GM23338 (cell line): ENCODE measurements at regions not wholly inside any gene's neighbourhood (a gene's known extent, or its start where the extent isn't known, plus 50 kb on each side); places are given as distances from the start of the nearest gene placed in this dataset.

Experiments
- ATAC-seq: fragments of 200-7000 bp; cut with Tn5 transposase; 3 replicates; pipeline ENCODE4 v1.9.1; 2020
- DNase-seq: peaks from one replicate; pipeline ENCODE4 v3.0.0-alpha.2; 2015; ENCODE audit warnings: low spot score
- H2AFZ ChIP-seq: fragments of 200-600 bp; sonication (generic); 2 replicates; pipeline ENCODE4 v1.8.0; 2016; ENCODE audit warnings: antibody characterized with exemption, mild to moderate bottlenecking, moderate library complexity
- H3F3A ChIP-seq: fragments of 200-600 bp; sonication (generic); replicated peaks from 2 replicates; pipeline ENCODE4 v1.8.0; 2017; ENCODE audit warnings: antibody characterized with exemption, mixed run types, low read depth
- H3K27ac ChIP-seq: fragments of 200-600 bp; sonication (generic); 2 replicates; pipeline ENCODE4 v1.6.1; 2016; ENCODE audit warnings: low read depth
- H3K27me3 ChIP-seq: fragments of 200-600 bp; sonication (generic); 2 replicates; pipeline ENCODE4 v1.8.0; 2016; ENCODE audit warnings: mild to moderate bottlenecking, mixed run types, moderate library complexity; ENCODE audit not compliant: insufficient read depth
- H3K36me3 ChIP-seq: fragments of 200-600 bp; sonication (generic); 2 replicates; pipeline ENCODE4 v1.8.0; 2016; ENCODE audit warnings: mild to moderate bottlenecking; ENCODE audit not compliant: insufficient read depth
- H3K4me1 ChIP-seq: fragments of 200-600 bp; sonication (generic); 2 replicates; pipeline ENCODE4 v1.8.0; 2016; ENCODE audit warnings: mild to moderate bottlenecking, moderate library complexity; ENCODE audit not compliant: insufficient read depth
- H3K4me2 ChIP-seq: fragments of 200-600 bp; sonication (generic); 2 replicates; pipeline ENCODE4 v1.7.1; 2017; ENCODE audit warnings: mixed run types
- H3K4me3 ChIP-seq: fragments of 200-600 bp; sonication (generic); 2 replicates; pipeline ENCODE4 v1.6.1; 2016; ENCODE audit warnings: mixed run types
- H3K79me2 ChIP-seq: fragments of 200-600 bp; sonication (generic); replicated peaks from 2 replicates; pipeline ENCODE4 v1.8.0; 2017; ENCODE audit warnings: mild to moderate bottlenecking; ENCODE audit not compliant: insufficient read depth
- H3K9me2 ChIP-seq: fragments of 200-600 bp; sonication (generic); 2 replicates; pipeline ENCODE4 v1.8.0; 2017; ENCODE audit not compliant: insufficient read depth
- H4K20me1 ChIP-seq: fragments of 200-600 bp; sonication (generic); replicated peaks from 2 replicates; pipeline ENCODE4 v1.8.0; 2017; ENCODE audit warnings: mild to moderate bottlenecking; ENCODE audit not compliant: insufficient read depth
- H3K27ac Mint-ChIP-seq: 2 replicates; pipeline ENCODE4 v1.8.0; 2020; ENCODE audit warnings: inconsistent platforms, mild to moderate bottlenecking, moderate library complexity, mixed read lengths
- H3K27me3 Mint-ChIP-seq: 3 replicates; pipeline ENCODE4 v1.8.0; 2022; ENCODE audit warnings: low read depth, mild to moderate bottlenecking, moderate library complexity, mixed read lengths, inconsistent platforms; ENCODE audit not compliant: insufficient read depth, poor library complexity
- H3K36me3 Mint-ChIP-seq: 3 replicates; pipeline ENCODE4 v1.8.0; 2021; ENCODE audit warnings: low read depth, mild to moderate bottlenecking, inconsistent platforms, moderate library complexity, mixed read lengths
- H3K4me1 Mint-ChIP-seq: 3 replicates; pipeline ENCODE4 v1.8.0; 2020; ENCODE audit warnings: mild to moderate bottlenecking, inconsistent platforms, mixed read lengths
- H3K4me3 Mint-ChIP-seq: 3 replicates; pipeline ENCODE4 v1.8.0; 2021; ENCODE audit warnings: moderate library complexity, mild to moderate bottlenecking, inconsistent platforms, mixed read lengths
- H3K9me3 Mint-ChIP-seq: 3 replicates; pipeline ENCODE4 v1.8.0; 2020; ENCODE audit warnings: moderate library complexity, mild to moderate bottlenecking, inconsistent platforms, mixed read lengths
- CREB1 ChIP-seq: fragments of 250-450 bp; sonication (Bioruptor Pico); IDR thresholded peaks from 2 replicates; pipeline ENCODE4 v1.5.0; 2020; ENCODE audit warnings: low read depth, mild to moderate bottlenecking, moderate library complexity
- CTCF ChIP-seq, 2 experiments: fragments of 200-600 bp in 1 of 2; sonication (generic) in 1 of 2; conservative IDR thresholded peaks; 2 replicates each; pipeline versions ENCODE4 v1.5.1 to v1.6.1; 2016 to 2017; ENCODE audit warnings: antibody characterized with exemption in 2 of 2, low read depth in 2 of 2, mild to moderate bottlenecking in 2 of 2, moderate library complexity in 1 of 2
- ETS1 ChIP-seq: IDR thresholded peaks from 2 replicates; pipeline ENCODE4 v1.6.1; 2016; ENCODE audit warnings: antibody characterized with exemption
- EZH2 ChIP-seq: fragments of 200-600 bp; sonication (generic); IDR thresholded peaks from one replicate; pipeline ENCODE4 v1.8.0; 2017; ENCODE audit warnings: antibody characterized with exemption, mild to moderate bottlenecking, low read depth; ENCODE audit not compliant: unreplicated experiment
- EZH2phosphoT487 ChIP-seq: fragments of 200-600 bp; sonication (generic); IDR thresholded peaks from one replicate; pipeline ENCODE4 v1.8.1; 2018; ENCODE audit warnings: antibody characterized with exemption; ENCODE audit not compliant: unreplicated experiment
- JUNB ChIP-seq: IDR thresholded peaks from one replicate; pipeline ENCODE4 v1.6.1; 2016; ENCODE audit warnings: antibody characterized with exemption; ENCODE audit not compliant: unreplicated experiment
- NANOG ChIP-seq: IDR thresholded peaks from 2 replicates; pipeline ENCODE4 v1.6.1; 2016; ENCODE audit warnings: antibody characterized with exemption, borderline replicate concordance
- POLR2AphosphoS5 ChIP-seq: IDR thresholded peaks from 2 replicates; pipeline ENCODE4 v1.6.1; 2016; ENCODE audit warnings: antibody characterized with exemption, low read depth
- REST ChIP-seq: IDR thresholded peaks from one replicate; pipeline ENCODE4 v1.6.1; 2018; ENCODE audit warnings: antibody characterized with exemption; ENCODE audit not compliant: unreplicated experiment
- STAT1 ChIP-seq: IDR thresholded peaks from one replicate; pipeline ENCODE4 v1.6.1; 2016; ENCODE audit warnings: antibody characterized with exemption; ENCODE audit not compliant: unreplicated experiment
- ZNF114 ChIP-seq: fragments of 250-450 bp; sonication (Bioruptor Pico); IDR thresholded peaks from 2 replicates; pipeline ENCODE4 v1.5.0; 2020; ENCODE audit warnings: mild to moderate bottlenecking, moderate library complexity
- ZNF331 ChIP-seq: fragments of 250-450 bp; sonication (Bioruptor Pico); IDR thresholded peaks from 2 replicates; pipeline ENCODE4 v1.5.0; 2020; ENCODE audit warnings: low read depth, mild to moderate bottlenecking, moderate library complexity
- ZNF462 ChIP-seq: fragments of 250-450 bp; sonication (Bioruptor Pico); IDR thresholded peaks from 2 replicates; pipeline ENCODE4 v1.5.0; 2020; ENCODE audit warnings: mild to moderate bottlenecking, moderate library complexity

GRCh38 chr3:67733269-67733950, 79.0 kb upstream of the SUCLG2 start:
- peaks cover 2% of the 10 kb centered on the region; the same call in 1 of the 3 replicates for H3K9me3 Mint-ChIP-seq
- Histone ChIP-seq H3K9me2 (no peaks in the 10 kb centered on the region), H3K27ac (no peak overlapping the region), H3F3A (no peaks in the 10 kb centered on the region), H3K36me3 (no peaks in the 10 kb centered on the region), H4K20me1 (no peaks in the 10 kb centered on the region), H3K4me2 (no peak overlapping the region), H3K4me3 (no peak overlapping the region), H3K4me1 (no peaks in the 10 kb centered on the region), H2AFZ (no peak overlapping the region), H3K27me3 (no peaks in the 10 kb centered on the region), H3K79me2 (no peaks in the 10 kb centered on the region)
- no peak overlapping the region for H3K4me3 Mint-ChIP-seq
- no peaks in the 10 kb centered on the region for H3K4me1 Mint-ChIP-seq
- ATAC-seq (no peak), DNase-seq (no peak)
- H3K27ac Mint-ChIP-seq = no peak overlapping the region
- H3K27me3 Mint-ChIP-seq = peaks cover 5% of the 10 kb centered on the region
- no peaks in the 10 kb centered on the region; the same call in 2 of the 3 replicates for H3K36me3 Mint-ChIP-seq
- TF ChIP-seq ZNF331 = no peak
- no peak for TF ChIP-seq REST
- no peak for TF ChIP-seq NANOG
- no peak for TF ChIP-seq EZH2phosphoT487
- no peak for TF ChIP-seq ZNF114
- no peak for TF ChIP-seq ZNF462
- TF ChIP-seq POLR2AphosphoS5 = no peak
- no peak for TF ChIP-seq CREB1 (CRISPR knock-in tag)
- TF ChIP-seq JUNB = no peak
- TF ChIP-seq EZH2 = no peak
- TF ChIP-seq CTCF (conservative IDR thresholded peaks at IDR 0.05; ENCODE audit: low read depth in 2 of 2) = no peak
- no peak for TF ChIP-seq ETS1
- no peak for TF ChIP-seq STAT1
